Astrocyte (in vitro differentiated cells and primary cell): ENCODE measurements at regions not wholly inside any gene's neighbourhood (a gene's known extent, or its start where the extent isn't known, plus 50 kb on each side); places are given as distances from the start of the nearest gene placed in this dataset.

Experiments used
- DNase-seq: peaks from one replicate; pipeline ENCODE4 v3.0.0-alpha.2; 2010; ENCODE audit warnings: low read depth
- FAIRE-seq: peaks from 2 replicates; lab custom pipeline; 2011; peaks lifted over from hg19 to GRCh38; lab: Jason Lieb, UNC
- H2AFZ ChIP-seq: 2 replicates; pipeline ENCODE4 v1.6.0; 2012; ENCODE audit warnings: low read depth, low read length, inconsistent platforms
- H3K27ac ChIP-seq: 2 replicates; pipeline ENCODE4 v1.5.1; 2011; ENCODE audit warnings: low read depth, low read length, inconsistent platforms
- H3K27me3 ChIP-seq: 2 replicates; pipeline ENCODE4 v1.6.0; 2011; ENCODE audit warnings: low read length, inconsistent platforms; ENCODE audit not compliant: insufficient read depth
- H3K36me3 ChIP-seq: 2 replicates; pipeline ENCODE4 v1.5.1; 2011; ENCODE audit warnings: low read length, inconsistent platforms; ENCODE audit not compliant: insufficient read depth
- H3K4me1 ChIP-seq: 2 replicates; pipeline ENCODE4 v1.5.1; 2011; ENCODE audit warnings: low read length, inconsistent platforms; ENCODE audit not compliant: insufficient read depth
- H3K4me2 ChIP-seq: 2 replicates; pipeline ENCODE4 v1.6.0; 2012; ENCODE audit warnings: low read length, inconsistent platforms
- H3K4me3 ChIP-seq: 2 replicates; pipeline ENCODE4 v1.5.1; 2011; ENCODE audit warnings: low read depth, mild to moderate bottlenecking, low read length, inconsistent platforms; ENCODE audit not compliant: insufficient read depth
- H3K79me2 ChIP-seq: 2 replicates; pipeline ENCODE4 v1.6.0; 2012; ENCODE audit warnings: mild to moderate bottlenecking, low read length, inconsistent platforms; ENCODE audit not compliant: insufficient read depth
- H3K9ac ChIP-seq: 2 replicates; pipeline ENCODE4 v1.6.0; 2012; ENCODE audit warnings: mild to moderate bottlenecking, low read length, inconsistent platforms
- H3K9me3 ChIP-seq: 2 replicates; pipeline ENCODE4 v1.5.1; 2012; ENCODE audit warnings: low read depth, mild to moderate bottlenecking, low read length, inconsistent platforms; ENCODE audit not compliant: insufficient read depth
- H4K20me1 ChIP-seq: 2 replicates; pipeline ENCODE4 v1.6.0; 2012; ENCODE audit warnings: low read length, inconsistent platforms; ENCODE audit not compliant: insufficient read depth
- H3K27ac Mint-ChIP-seq: one replicate; pipeline ENCODE4 v1.8.0; 2021; ENCODE audit warnings: mild to moderate bottlenecking, mixed read lengths; ENCODE audit not compliant: unreplicated experiment
- H3K27me3 Mint-ChIP-seq: one replicate; pipeline ENCODE4 v1.8.0; 2021; ENCODE audit warnings: low read depth, mixed read lengths; ENCODE audit not compliant: unreplicated experiment
- H3K36me3 Mint-ChIP-seq: one replicate; pipeline ENCODE4 v1.8.0; 2021; ENCODE audit warnings: low read depth, mixed read lengths; ENCODE audit not compliant: unreplicated experiment
- H3K4me1 Mint-ChIP-seq: one replicate; pipeline ENCODE4 v1.8.0; 2021; ENCODE audit warnings: low read depth, mixed read lengths; ENCODE audit not compliant: unreplicated experiment
- H3K4me3 Mint-ChIP-seq: one replicate; pipeline ENCODE4 v1.8.0; 2021; ENCODE audit warnings: mild to moderate bottlenecking, moderate library complexity, mixed read lengths; ENCODE audit not compliant: unreplicated experiment
- H3K9me3 Mint-ChIP-seq: one replicate; pipeline ENCODE4 v1.8.0; 2021; ENCODE audit warnings: mild to moderate bottlenecking, mixed read lengths; ENCODE audit not compliant: unreplicated experiment
- CTCF ChIP-seq: IDR thresholded peaks from 2 replicates; pipeline ENCODE4 v1.5.1; 2011; ENCODE audit warnings: low read depth, mild to moderate bottlenecking, inconsistent platforms, low read length, moderate library complexity; ENCODE audit not compliant: insufficient read depth
- EZH2 ChIP-seq: IDR thresholded peaks from 2 replicates; pipeline ENCODE4 v1.6.1; 2012; ENCODE audit warnings: mild to moderate bottlenecking, low read length, inconsistent platforms; ENCODE audit not compliant: insufficient read depth

GRCh38 chr4:62274782-62275181 lies 1074.7 kb downstream of the ADGRL3 start:
- TF ChIP-seq CTCF (no peak), EZH2 (no peak)
- no peaks in the 10 kb centered on the region for H4K20me1 ChIP-seq
- no peak overlapping the region for H3K4me3 Mint-ChIP-seq
- H3K36me3 ChIP-seq = no peaks in the 10 kb centered on the region
- H3K79me2 ChIP-seq = no peaks in the 10 kb centered on the region
- no peak overlapping the region for H3K27ac ChIP-seq
- H3K27me3 ChIP-seq = no peaks in the 10 kb centered on the region
- no peak overlapping the region for H3K4me3 ChIP-seq
- FAIRE-seq (no peak), DNase-seq (no peak)
- H3K36me3 Mint-ChIP-seq = no peaks in the 10 kb centered on the region
- no peaks in the 10 kb centered on the region for H3K4me1 Mint-ChIP-seq
- H3K9ac ChIP-seq = no peak overlapping the region
- H3K4me2 ChIP-seq = no peak overlapping the region
- no peak overlapping the region for H3K27ac Mint-ChIP-seq
- H3K27me3 Mint-ChIP-seq = no peaks in the 10 kb centered on the region
- no peaks in the 10 kb centered on the region for H3K9me3 Mint-ChIP-seq
- H3K4me1 ChIP-seq = no peaks in the 10 kb centered on the region
- H3K9me3 ChIP-seq = no peaks in the 10 kb centered on the region
- no peak overlapping the region for H2AFZ ChIP-seq

- H3K27ac Mint-ChIP-seq = no peak overlapping the region
- no peak overlapping the region for H3K4me3 Mint-ChIP-seq
- Histone ChIP-seq H3K4me2 (no peak overlapping the region), H2AFZ (no peak overlapping the region), H3K79me2 (no peaks in the 10 kb centered on the region), H3K27me3 (no peaks in the 10 kb centered on the region), H3K9me3 (no peaks in the 10 kb centered on the region), H3K9ac (no peak overlapping the region), H4K20me1 (no peaks in the 10 kb centered on the region), H3K4me1 (no peaks in the 10 kb centered on the region), H3K27ac (no peak overlapping the region), H3K36me3 (no peaks in the 10 kb centered on the region), H3K4me3 (no peak overlapping the region)
- H3K9me3 Mint-ChIP-seq = no peaks in the 10 kb centered on the region
- no peaks in the 10 kb centered on the region for H3K4me1 Mint-ChIP-seq
- H3K36me3 Mint-ChIP-seq = no peaks in the 10 kb centered on the region
- no peaks in the 10 kb centered on the region for H3K27me3 Mint-ChIP-seq
- FAIRE-seq (no peak), DNase-seq (no peak)
- TF ChIP-seq CTCF (no peak), EZH2 (no peak)
Observed at GRCh38 chr4:62271107-62271506, 1071.0 kb downstream of the ADGRL3 start.

GRCh38 chr4:62269918-62270317 lies 1069.8 kb downstream of the ADGRL3 start:
- no peak overlapping the region for H3K27ac ChIP-seq
- no peaks in the 10 kb centered on the region for H3K9me3 ChIP-seq
- Mint-ChIP-seq H3K27me3 (no peaks in the 10 kb centered on the region), H3K4me3 (no peak overlapping the region), H3K27ac (no peak overlapping the region), H3K4me1 (no peaks in the 10 kb centered on the region), H3K36me3 (no peaks in the 10 kb centered on the region), H3K9me3 (no peaks in the 10 kb centered on the region)
- FAIRE-seq = no peak
- H2AFZ ChIP-seq = no peak overlapping the region
- H3K4me3 ChIP-seq = no peak overlapping the region
- no peaks in the 10 kb centered on the region for H3K79me2 ChIP-seq
- TF ChIP-seq EZH2 (no peak), CTCF (no peak)
- H4K20me1 ChIP-seq = no peaks in the 10 kb centered on the region
- no peak overlapping the region for H3K9ac ChIP-seq
- no peaks in the 10 kb centered on the region for H3K36me3 ChIP-seq
- no peak overlapping the region for H3K4me2 ChIP-seq
- H3K4me1 ChIP-seq = no peaks in the 10 kb centered on the region
- no peak for DNase-seq
- no peaks in the 10 kb centered on the region for H3K27me3 ChIP-seq
